ENCODE measurements at regions not wholly inside any gene's neighbourhood (a gene's known extent, or its start where the extent isn't known, plus 50 kb on each side); places are given as distances from the start of the nearest gene placed in this dataset.

DNA sequence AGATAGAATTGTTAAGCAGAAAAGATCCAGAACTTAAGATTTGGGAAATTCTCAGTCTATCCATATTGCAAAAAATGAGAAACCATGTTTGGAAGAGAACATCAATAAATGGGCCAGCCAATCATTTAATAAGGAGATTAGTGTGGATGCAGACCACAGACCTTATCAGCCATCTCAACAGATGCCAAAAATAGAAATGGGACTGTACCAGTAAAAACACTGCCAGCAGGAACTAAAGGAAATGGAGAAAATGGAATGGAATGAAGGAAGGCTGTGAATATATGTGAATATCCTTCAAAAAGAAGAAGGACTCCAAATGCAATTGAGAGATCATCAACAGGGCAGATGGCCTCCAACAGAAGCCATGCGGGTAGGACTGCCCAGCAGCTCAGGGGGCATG is 52.7 kb upstream of the ZNF618 start:
- Histone ChIP-seq H3K9me3 (ENCODE audit: low read length) (no peaks in the 10 kb centered on the region), H4K20me1 (ENCODE audit: insufficient read depth, low read length) (no peaks in the 10 kb centered on the region), H3K79me2 (ENCODE audit: insufficient read depth, low read depth, low read length) (no peaks in the 10 kb centered on the region), H3K27ac (ENCODE audit: low read depth, low read length, poor library complexity, severe bottlenecking) (no peak overlapping the region), H3K4me3 (ENCODE audit: low read depth, low read length, poor library complexity, severe bottlenecking) (no peak overlapping the region), H3K9me2 (ENCODE audit: insufficient read depth, low read length) (no peaks in the 10 kb centered on the region), H3K36me3 (ENCODE audit: insufficient read depth, low read length) (no peaks in the 10 kb centered on the region), H3K4me2 (ENCODE audit: low read length) (no peak overlapping the region), H2AFZ (ENCODE audit: low read length) (no peak overlapping the region), H3K4me1 (ENCODE audit: insufficient read depth, low read length, poor library complexity, severe bottlenecking) (no peaks in the 10 kb centered on the region)
- no TSS peak for BruUV-seq (replicated peaks)
- intact Hi-C loops (cut with micrococcal nuclease; ENCODE audit: unreplicated experiment) = no loop called here
- no peak for DNase-seq (ENCODE audit: low spot score)
- CTCF ChIA-PET (ENCODE audit: unreplicated experiment) = no interaction called here
- TF ChIP-seq EZH2phosphoT487 (IDR thresholded peaks at IDR 0.05; ENCODE audit: borderline replicate concordance, low read depth, low read length) = no peak
- TF ChIP-seq, protein P1, sequence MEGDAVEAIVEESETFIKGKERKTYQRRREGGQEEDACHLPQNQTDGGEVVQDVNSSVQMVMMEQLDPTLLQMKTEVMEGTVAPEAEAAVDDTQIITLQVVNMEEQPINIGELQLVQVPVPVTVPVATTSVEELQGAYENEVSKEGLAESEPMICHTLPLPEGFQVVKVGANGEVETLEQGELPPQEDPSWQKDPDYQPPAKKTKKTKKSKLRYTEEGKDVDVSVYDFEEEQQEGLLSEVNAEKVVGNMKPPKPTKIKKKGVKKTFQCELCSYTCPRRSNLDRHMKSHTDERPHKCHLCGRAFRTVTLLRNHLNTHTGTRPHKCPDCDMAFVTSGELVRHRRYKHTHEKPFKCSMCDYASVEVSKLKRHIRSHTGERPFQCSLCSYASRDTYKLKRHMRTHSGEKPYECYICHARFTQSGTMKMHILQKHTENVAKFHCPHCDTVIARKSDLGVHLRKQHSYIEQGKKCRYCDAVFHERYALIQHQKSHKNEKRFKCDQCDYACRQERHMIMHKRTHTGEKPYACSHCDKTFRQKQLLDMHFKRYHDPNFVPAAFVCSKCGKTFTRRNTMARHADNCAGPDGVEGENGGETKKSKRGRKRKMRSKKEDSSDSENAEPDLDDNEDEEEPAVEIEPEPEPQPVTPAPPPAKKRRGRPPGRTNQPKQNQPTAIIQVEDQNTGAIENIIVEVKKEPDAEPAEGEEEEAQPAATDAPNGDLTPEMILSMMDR (conservative IDR thresholded peaks at IDR 0.05; ENCODE audit: low read length) = no peak
- POLR2A ChIA-PET = no interaction called here
